ENCODE measurements at regions not wholly inside any gene's neighbourhood (a gene's known extent, or its start where the extent isn't known, plus 50 kb on each side); places are given as distances from the start of the nearest gene placed in this dataset.

DNA sequence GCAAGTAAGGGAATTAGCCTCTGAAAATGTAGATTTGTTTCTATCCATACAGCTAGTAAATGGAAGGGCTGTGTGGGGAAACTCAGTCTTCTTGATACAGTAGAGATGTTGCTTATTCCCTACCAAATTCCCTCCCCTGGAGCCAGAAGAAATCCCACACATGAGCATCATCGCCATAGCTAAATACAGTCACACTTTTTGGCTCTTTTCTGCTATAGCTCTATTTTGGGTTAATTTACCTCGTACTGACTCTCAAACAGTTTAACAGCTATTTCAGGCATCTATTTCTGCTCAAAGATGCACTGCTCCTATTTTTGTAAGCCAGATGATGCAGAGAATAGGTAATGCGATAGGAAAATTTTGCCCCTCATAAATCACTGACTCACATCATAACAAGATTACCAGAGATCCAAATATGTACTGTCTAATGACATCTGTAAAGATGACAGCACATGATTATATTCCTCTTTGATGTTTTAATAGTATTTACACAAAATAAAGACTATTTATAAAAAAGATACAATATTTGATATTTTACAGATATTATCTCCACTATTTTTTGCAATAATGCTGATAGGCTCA lies 58.6 kb downstream of the XCL1 start:
- TF ChIP-seq, protein P1, sequence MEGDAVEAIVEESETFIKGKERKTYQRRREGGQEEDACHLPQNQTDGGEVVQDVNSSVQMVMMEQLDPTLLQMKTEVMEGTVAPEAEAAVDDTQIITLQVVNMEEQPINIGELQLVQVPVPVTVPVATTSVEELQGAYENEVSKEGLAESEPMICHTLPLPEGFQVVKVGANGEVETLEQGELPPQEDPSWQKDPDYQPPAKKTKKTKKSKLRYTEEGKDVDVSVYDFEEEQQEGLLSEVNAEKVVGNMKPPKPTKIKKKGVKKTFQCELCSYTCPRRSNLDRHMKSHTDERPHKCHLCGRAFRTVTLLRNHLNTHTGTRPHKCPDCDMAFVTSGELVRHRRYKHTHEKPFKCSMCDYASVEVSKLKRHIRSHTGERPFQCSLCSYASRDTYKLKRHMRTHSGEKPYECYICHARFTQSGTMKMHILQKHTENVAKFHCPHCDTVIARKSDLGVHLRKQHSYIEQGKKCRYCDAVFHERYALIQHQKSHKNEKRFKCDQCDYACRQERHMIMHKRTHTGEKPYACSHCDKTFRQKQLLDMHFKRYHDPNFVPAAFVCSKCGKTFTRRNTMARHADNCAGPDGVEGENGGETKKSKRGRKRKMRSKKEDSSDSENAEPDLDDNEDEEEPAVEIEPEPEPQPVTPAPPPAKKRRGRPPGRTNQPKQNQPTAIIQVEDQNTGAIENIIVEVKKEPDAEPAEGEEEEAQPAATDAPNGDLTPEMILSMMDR (IDR thresholded peaks at IDR 0.05), result no peak
- TF ChIP-seq POLR2A (IDR thresholded peaks at IDR 0.05), result no peak

All from lower leg skin (tissue), 3 donors.